GM12878 (cell line): ENCODE measurements at regions not wholly inside any gene's neighbourhood (a gene's known extent, or its start where the extent isn't known, plus 50 kb on each side); places are given as distances from the start of the nearest gene placed in this dataset.

Source experiments
- ATAC-seq: fragments of 200-7000 bp; cut with Tn5 transposase; 3 replicates; pipeline ENCODE4 v1.9.1; 2020; ENCODE audit warnings: mild to moderate bottlenecking, moderate library complexity
- BruUV-seq: library from RNA; stranded (reverse); fragments of 400-500 nt; replicated peaks from 2 replicates; lab custom pipeline; 2021; lab: Mats Ljungman, UMichigan
- CTCF ChIA-PET: fragments of 300-600 bp; sonication (Branson Sonifier 250); formaldehyde crosslinking; extraction: SDS; loops from one replicate; lab custom pipeline; 2021; ENCODE audit warnings: inconsistent platforms; lab: Yijun Ruan, JAX
- POLR2A ChIA-PET: fragments of 350-600 bp; formaldehyde crosslinking; extraction: SDS; loops from one replicate; lab custom pipeline; 2021; ENCODE audit warnings: inconsistent platforms; lab: Charles Lee
- RAD21 ChIA-PET: fragments of 300-600 bp; sonication (Branson Sonifier 250); formaldehyde crosslinking; loops from one replicate; lab custom pipeline; 2023; ENCODE audit warnings: antibody characterized with exemption; ENCODE audit not compliant: unreplicated experiment; lab: Charles Lee
- SMC1A ChIA-PET: fragments of 300-600 bp; sonication (Branson Sonifier 250); formaldehyde crosslinking; loops from one replicate; lab custom pipeline; 2023; ENCODE audit not compliant: unreplicated experiment, uncharacterized antibody; lab: Charles Lee
- DNase-seq: peaks from one replicate; pipeline ENCODE4 v3.0.0-alpha.2; 2011; ENCODE audit warnings: low read depth, low spot score
- FAIRE-seq: peaks from 3 replicates; lab custom pipeline; 2011; peaks lifted over from hg19 to GRCh38; lab: Jason Lieb, UNC
- H2AFZ ChIP-seq: 2 replicates; pipeline ENCODE4 v1.6.0; 2011; ENCODE audit warnings: low read depth, low read length, control low read depth; ENCODE audit not compliant: control insufficient read depth
- H3K27ac ChIP-seq: 2 replicates; pipeline ENCODE4 v1.5.1; 2011; ENCODE audit warnings: control low read depth; ENCODE audit not compliant: control insufficient read depth, insufficient read depth
- H3K27me3 ChIP-seq, 2 experiments: replicated peaks in 1 of 2; 2 replicates each; pipeline versions ENCODE4 v1.6.0 to v1.6.1; 2011; ENCODE audit warnings: low read length in 1 of 2; ENCODE audit not compliant: control insufficient read depth in 2 of 2, insufficient read depth in 2 of 2
- H3K36me3 ChIP-seq, 2 experiments: 2 replicates each; pipeline ENCODE4 v1.5.1; 2011; ENCODE audit warnings: low read length in 1 of 2; ENCODE audit not compliant: control insufficient read depth in 2 of 2, insufficient read depth in 2 of 2
- H3K4me1 ChIP-seq: 2 replicates; pipeline ENCODE4 v1.6.1; 2011; ENCODE audit warnings: mild to moderate bottlenecking, low read length, moderate library complexity, mixed read lengths; ENCODE audit not compliant: control insufficient read depth, insufficient read depth
- H3K4me2 ChIP-seq: 2 replicates; pipeline ENCODE4 v1.6.0; 2011; ENCODE audit warnings: control low read depth; ENCODE audit not compliant: control insufficient read depth, insufficient read depth
- H3K4me3 ChIP-seq: fragments of 200-600 bp; sonication (generic); 2 replicates; pipeline ENCODE4 v1.5.1; 2016
- H3K79me2 ChIP-seq: 2 replicates; pipeline ENCODE4 v1.6.0; 2011; ENCODE audit warnings: low read length; ENCODE audit not compliant: control insufficient read depth, insufficient read depth
- H3K9ac ChIP-seq: 2 replicates; pipeline ENCODE4 v1.8.0; 2011; ENCODE audit warnings: low read length, control low read depth, mixed read lengths; ENCODE audit not compliant: control insufficient read depth, insufficient read depth
- H3K9me3 ChIP-seq: replicated peaks from 3 replicates; pipeline ENCODE4 v1.5.1; 2011; ENCODE audit warnings: mild to moderate bottlenecking, low read length; ENCODE audit not compliant: control insufficient read depth, insufficient read depth
- H4K20me1 ChIP-seq: 2 replicates; pipeline ENCODE4 v1.6.0; 2011; ENCODE audit not compliant: control insufficient read depth, insufficient read depth
- BCLAF1 ChIP-seq: fragments of 450-650 bp; IDR thresholded peaks from 2 replicates; pipeline ENCODE4 v1.6.1; 2017; ENCODE audit warnings: antibody characterized with exemption, mild to moderate bottlenecking, moderate library complexity
- PBX3 ChIP-seq: IDR thresholded peaks from 2 replicates; pipeline ENCODE4 v1.6.1; 2011; ENCODE audit warnings: mild to moderate bottlenecking, low read depth, low read length, moderate library complexity; ENCODE audit not compliant: insufficient replicate concordance
- RUNX3 ChIP-seq: IDR thresholded peaks from 2 replicates; pipeline ENCODE4 v1.6.1; 2012; ENCODE audit warnings: low read length, inconsistent platforms
- SPI1 ChIP-seq: IDR thresholded peaks from 2 replicates; pipeline ENCODE4 v1.6.1; 2011; ENCODE audit warnings: low read depth, mild to moderate bottlenecking, low read length, moderate library complexity, borderline replicate concordance; ENCODE audit not compliant: insufficient read depth
- SUPT20H ChIP-seq: IDR thresholded peaks from 2 replicates; pipeline ENCODE4 v1.6.1; 2011; ENCODE audit warnings: low read depth, mild to moderate bottlenecking, low read length, moderate library complexity, borderline replicate concordance; ENCODE audit not compliant: control insufficient read depth
- YBX1 ChIP-seq: fragments of 450-650 bp; IDR thresholded peaks from 2 replicates; pipeline ENCODE4 v1.6.1; 2016; ENCODE audit warnings: antibody characterized with exemption
- ZBTB4 ChIP-seq: fragments of 450-650 bp; formaldehyde crosslinking; IDR thresholded peaks from 2 replicates; pipeline ENCODE4 v1.4.0; 2022; ENCODE audit warnings: mild to moderate bottlenecking, moderate library complexity
- WGBS: methylation state at CpG from one replicate; pipeline ENCODE4 v1.1.6; 2016; ENCODE audit warnings: low lambda C conversion rate; ENCODE audit not compliant: insufficient replicate concordance, insufficient coverage; ENCODE audit errors: missing lambda C conversion rate; 5-methylcytosine and 5-hydroxymethylcytosine counted together
- in situ Hi-C: fragments of 300-500 bp; cut with MboI; formaldehyde crosslinking; loops from 9 replicates; pipeline ENCODE4 v1.14.3; 2018; ENCODE audit warnings: mixed read lengths
- intact Hi-C: fragments of 100-400 bp; cut with micrococcal nuclease; formaldehyde crosslinking; loops from one replicate; pipeline ENCODE4 v1.14.2; 2022; ENCODE audit not compliant: unreplicated experiment

- ChIA-PET POLR2A (interaction anchor here (1.5 kb wide), 1 partner anchor 18 kb away, joined by 3 read pairs; no protein-coding TSS in a partner anchor), RAD21 (no interaction called here), CTCF (no interaction called here), SMC1A (no interaction called here)
- BruUV-seq: no TSS peak
- Histone ChIP-seq H3K4me3 (no peak overlapping the region), H3K27me3 (no peaks in the 10 kb centered on the region), H3K27ac (no peak overlapping the region), H2AFZ (no peak overlapping the region), H3K79me2 (no peaks in the 10 kb centered on the region), H3K4me2 (no peak overlapping the region), H3K9ac (no peak overlapping the region), H3K9me3 (no peaks in the 10 kb centered on the region; the same call in 1 of the 3 replicates), H3K36me3 (no peaks in the 10 kb centered on the region), H4K20me1 (no peaks in the 10 kb centered on the region), H3K4me1 (no peaks in the 10 kb centered on the region)
- intact Hi-C loops (no loop called here), in situ Hi-C loops (no loop called here)
- no peak for DNase-seq
- TF ChIP-seq PBX3 (no peak), YBX1 (no peak), BCLAF1 (no peak), ZBTB4 (CRISPR knock-in tag) (no peak), SUPT20H (no peak), RUNX3 (no peak), SPI1 (no peak)
- FAIRE-seq: no peak
- 48% methylated on average over 2 of the region's 2 CpGs for WGBS
- ATAC-seq: no peak
These were observed 573.3 kb upstream of the MAN1A1 start for GRCh38 chr6:119922814-119923213.
